HG02798 (cell line): ENCODE measurements at regions not wholly inside any gene's neighbourhood (a gene's known extent, or its start where the extent isn't known, plus 50 kb on each side); places are given as distances from the start of the nearest gene placed in this dataset.

Experiments
- ATAC-seq: cut with Tn5 transposase; IDR thresholded peaks from one replicate; pipeline ENCODE4 v1.9.1; 2021; ENCODE audit warnings: mild to moderate bottlenecking; ENCODE audit not compliant: unreplicated experiment, poor library complexity

DNA sequence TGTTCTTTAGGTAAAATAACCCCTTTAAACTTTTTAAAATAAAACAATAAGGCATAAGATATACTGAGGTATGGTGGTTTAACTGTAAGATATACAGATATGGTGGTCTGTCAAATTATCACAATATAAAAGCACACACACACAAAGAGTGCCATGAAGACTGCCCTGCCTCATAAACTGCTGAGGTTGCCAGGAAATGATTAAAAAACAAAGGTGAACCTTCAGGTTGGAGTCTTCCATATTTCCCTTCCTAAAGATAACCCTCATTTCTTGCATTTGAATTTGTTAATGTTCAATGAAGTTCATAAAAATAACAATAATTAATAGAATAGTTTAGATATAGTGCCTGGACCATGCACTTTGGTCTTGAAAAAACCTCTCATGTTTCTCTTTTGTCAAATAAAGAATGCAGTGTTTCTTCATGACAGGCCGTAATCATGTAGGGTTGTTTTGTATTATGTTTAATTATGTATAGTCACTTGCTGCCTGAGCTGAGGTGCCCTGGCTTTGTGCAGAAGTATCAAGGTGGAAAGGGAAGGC is 123.6 kb upstream of the B3GALT2 start:
- ATAC-seq, result no peak

DNA sequence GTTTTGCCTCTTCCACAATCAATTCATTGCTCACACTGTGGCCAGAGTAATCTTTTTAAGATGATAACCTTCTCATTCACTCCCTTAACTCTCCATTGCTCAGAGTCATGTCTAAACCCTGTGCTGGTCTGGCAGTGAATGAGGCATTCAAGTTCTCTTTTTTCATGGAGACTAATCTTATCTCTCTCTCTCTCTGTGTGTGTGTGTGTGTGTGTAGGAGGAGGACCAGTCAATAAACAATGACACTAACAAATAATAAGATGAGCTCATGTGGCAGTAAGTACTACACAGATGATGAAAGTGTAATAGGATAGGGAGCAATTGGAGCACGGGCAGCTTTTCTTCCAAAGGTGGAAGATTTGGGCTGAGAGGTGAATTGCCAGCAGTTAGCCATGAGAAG is 122.0 kb upstream of the B3GALT2 start:
- no peak for ATAC-seq

DNA sequence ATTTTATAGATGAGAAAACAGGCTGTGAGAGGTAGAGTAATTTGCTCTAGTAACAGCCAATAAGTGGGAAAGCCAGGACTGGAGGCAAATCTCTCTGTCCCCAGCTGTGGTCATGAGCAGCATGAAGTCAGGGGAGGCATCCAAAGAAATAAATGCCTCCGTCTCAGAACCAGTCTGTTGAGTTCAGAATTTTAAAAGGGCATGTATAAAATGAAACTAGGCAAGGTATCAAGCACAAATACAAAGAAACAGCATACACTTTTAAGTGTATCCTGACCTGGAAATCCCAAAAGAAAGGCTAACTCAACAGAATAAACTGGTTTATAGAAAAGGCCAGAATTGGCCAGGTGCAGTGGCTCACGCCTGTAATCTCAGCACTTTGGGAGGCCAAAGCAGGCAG is 120.0 kb upstream of the B3GALT2 start:
- no peak for ATAC-seq
